Body of pancreas (tissue), 4 donors: ENCODE measurements at regions not wholly inside any gene's neighbourhood (a gene's known extent, or its start where the extent isn't known, plus 50 kb on each side); places are given as distances from the start of the nearest gene placed in this dataset.

Experiments used
- CTCF ChIP-seq, 7 experiments: fragments of 450-650 bp in 4 of 7; fragments of 200-600 bp in 3 of 7; sonication (generic) in 3 of 7; IDR thresholded peaks; one replicate each; pipeline ENCODE4 v1.5.1; 2016 to 2019; ENCODE audit warnings: antibody characterized with exemption in 7 of 7
- POLR2A ChIP-seq, 3 donors: fragments of 450-650 bp; IDR thresholded peaks; one replicate each; pipeline ENCODE4 v1.6.1; 2016; ENCODE audit warnings: antibody characterized with exemption in 3 of 3, mild to moderate bottlenecking in 2 of 3

DNA sequence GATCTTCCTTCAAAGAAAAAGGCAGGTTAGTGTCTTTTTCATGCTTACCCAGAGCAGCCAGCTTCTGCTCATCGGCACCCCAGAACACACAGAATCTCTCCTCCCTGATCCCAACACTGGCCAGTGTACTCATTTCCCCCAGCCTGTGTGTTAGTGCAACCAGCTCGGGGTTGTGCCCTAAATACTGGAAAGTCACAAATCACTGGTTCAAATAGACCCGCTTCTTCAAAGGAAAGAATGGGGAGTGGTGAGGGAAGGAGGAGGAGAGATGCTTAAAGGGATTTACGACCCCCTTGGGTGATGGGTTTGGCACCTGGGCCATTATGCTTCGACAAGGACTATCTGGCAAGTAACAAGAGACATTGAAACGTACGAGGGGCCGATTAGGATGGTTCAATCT lies 114.0 kb downstream of the FOXB1 start:
- TF ChIP-seq CTCF (IDR thresholded peaks at IDR 0.05): no peak
- TF ChIP-seq POLR2A (IDR thresholded peaks at IDR 0.05): no peak
